Mesothelial cell of epicardium (in vitro differentiated cells): ENCODE measurements at regions not wholly inside any gene's neighbourhood (a gene's known extent, or its start where the extent isn't known, plus 50 kb on each side); places are given as distances from the start of the nearest gene placed in this dataset.
"Not testable (repeated sequence)": the region's sequence is repeated elsewhere in the genome, so short reads cannot be mapped to it uniquely, and the experiment has no call there.

Experiments used
- DNase-seq, 2 experiments: peaks; one replicate each; pipeline ENCODE4 v3.0.0; 2021; ENCODE audit warnings: low spot score in 2 of 2; ENCODE audit not compliant: unreplicated experiment in 2 of 2
- H3K27ac Mint-ChIP-seq: 2 replicates; pipeline ENCODE4 v1.8.0; 2021; ENCODE audit warnings: mixed read lengths
- H3K27me3 Mint-ChIP-seq: 2 replicates; pipeline ENCODE4 v1.8.0; 2021; ENCODE audit warnings: low read depth, mixed read lengths
- H3K36me3 Mint-ChIP-seq: 2 replicates; pipeline ENCODE4 v1.8.0; 2021; ENCODE audit warnings: mixed read lengths
- H3K4me1 Mint-ChIP-seq: 2 replicates; pipeline ENCODE4 v1.8.0; 2021; ENCODE audit warnings: mixed read lengths
- H3K4me3 Mint-ChIP-seq: 2 replicates; pipeline ENCODE4 v1.8.0; 2021; ENCODE audit warnings: mild to moderate bottlenecking, moderate library complexity, mixed read lengths
- H3K9me3 Mint-ChIP-seq: 2 replicates; pipeline ENCODE4 v1.8.0; 2021; ENCODE audit warnings: mixed read lengths
- CTCF ChIP-seq: fragments of 200-600 bp; sonication (generic); IDR thresholded peaks from one replicate; pipeline ENCODE4 v1.5.0; 2021; ENCODE audit warnings: antibody characterized with exemption; ENCODE audit not compliant: unreplicated experiment

- TF ChIP-seq CTCF, result no peak
- H3K4me1 Mint-ChIP-seq, result peaks cover 5% of the 10 kb centered on the region
- no peak for DNase-seq
- no peak overlapping the region for H3K27ac Mint-ChIP-seq
- H3K4me3 Mint-ChIP-seq, result no peak overlapping the region
- H3K9me3 Mint-ChIP-seq, result peaks cover 17% of the 10 kb centered on the region
- H3K36me3 Mint-ChIP-seq, result no peaks in the 10 kb centered on the region
- H3K27me3 Mint-ChIP-seq, result no peaks in the 10 kb centered on the region
Measured at GRCh38 chrX:51163730-51164129, 168.9 kb upstream of the NUDT10 start.

- not testable (repeated sequence) for H3K27me3 Mint-ChIP-seq, H3K27ac Mint-ChIP-seq, H3K4me3 Mint-ChIP-seq, H3K4me1 Mint-ChIP-seq, DNase-seq, H3K36me3 Mint-ChIP-seq
- peaks cover 26% of the 10 kb centered on the region for H3K9me3 Mint-ChIP-seq
Measured at GRCh38 chrX:51178356-51178900, 154.2 kb upstream of the NUDT10 start.

GRCh38 chrX:51179805-51180204, 152.8 kb upstream of the NUDT10 start:
- not testable (repeated sequence) for H3K36me3 Mint-ChIP-seq, DNase-seq, H3K27me3 Mint-ChIP-seq, H3K4me3 Mint-ChIP-seq, H3K27ac Mint-ChIP-seq, H3K4me1 Mint-ChIP-seq
- peaks cover 26% of the 10 kb centered on the region for H3K9me3 Mint-ChIP-seq

GRCh38 chrX:51182545-51182944, 150.1 kb upstream of the NUDT10 start:
- Mint-ChIP-seq H3K27ac (no peak overlapping the region), H3K4me3 (no peak overlapping the region), H3K27me3 (no peaks in the 10 kb centered on the region), H3K4me1 (peaks cover 5% of the 10 kb centered on the region), H3K36me3 (no peaks in the 10 kb centered on the region), H3K9me3 (peaks cover 32% of the 10 kb centered on the region)
- no peak for TF ChIP-seq CTCF
- DNase-seq, result no peak

GRCh38 chrX:51192104-51192503, 140.5 kb upstream of the NUDT10 start:
- Mint-ChIP-seq H3K4me1 (no peaks in the 10 kb centered on the region), H3K27me3 (no peaks in the 10 kb centered on the region), H3K9me3 (peaks cover 50% of the 10 kb centered on the region), H3K36me3 (no peaks in the 10 kb centered on the region), H3K27ac (no peak overlapping the region), H3K4me3 (no peak overlapping the region)
- no peak for DNase-seq
- no peak for TF ChIP-seq CTCF

- peaks cover 4% of the 10 kb centered on the region for H3K27me3 Mint-ChIP-seq
- no peaks in the 10 kb centered on the region for H3K4me1 Mint-ChIP-seq
- no peak for DNase-seq
- H3K9me3 Mint-ChIP-seq, result peaks cover 29% of the 10 kb centered on the region
- no peak overlapping the region for H3K27ac Mint-ChIP-seq
- H3K36me3 Mint-ChIP-seq, result no peaks in the 10 kb centered on the region
- no peak overlapping the region for H3K4me3 Mint-ChIP-seq
- no peak for TF ChIP-seq CTCF
Measured at GRCh38 chrX:51215266-51215665, 117.4 kb upstream of the NUDT10 start.

GRCh38 chrX:51215856-51216255, 116.8 kb upstream of the NUDT10 start:
- no peak for DNase-seq
- Mint-ChIP-seq H3K36me3 (no peaks in the 10 kb centered on the region), H3K9me3 (peaks cover 29% of the 10 kb centered on the region), H3K27ac (no peak overlapping the region), H3K4me3 (no peak overlapping the region), H3K4me1 (no peaks in the 10 kb centered on the region), H3K27me3 (peaks cover 4% of the 10 kb centered on the region)
- no peak for TF ChIP-seq CTCF
